ENCODE measurements at regions not wholly inside any gene's neighbourhood (a gene's known extent, or its start where the extent isn't known, plus 50 kb on each side); places are given as distances from the start of the nearest gene placed in this dataset.

- no peak for TF ChIP-seq CTCF (IDR thresholded peaks at IDR 0.05)
- no peak for TF ChIP-seq POLR2A (IDR thresholded peaks at IDR 0.05)
Observed at GRCh38 chr3:176789947-176790346, 407.3 kb downstream of the TBL1XR1 start.

All from Peyer's patch (tissue), 4 donors.